ENCODE measurements at regions not wholly inside any gene's neighbourhood (a gene's known extent, or its start where the extent isn't known, plus 50 kb on each side); places are given as distances from the start of the nearest gene placed in this dataset.

GRCh38 chr10:10821926-10822325 is 195.7 kb upstream of the CELF2 start:
- H3K4me3 ChIP-seq (ENCODE audit: low read length) = no peak overlapping the region
- DNase-seq (ENCODE audit: low read depth, low spot score) = peak; percentile 22

DNA sequence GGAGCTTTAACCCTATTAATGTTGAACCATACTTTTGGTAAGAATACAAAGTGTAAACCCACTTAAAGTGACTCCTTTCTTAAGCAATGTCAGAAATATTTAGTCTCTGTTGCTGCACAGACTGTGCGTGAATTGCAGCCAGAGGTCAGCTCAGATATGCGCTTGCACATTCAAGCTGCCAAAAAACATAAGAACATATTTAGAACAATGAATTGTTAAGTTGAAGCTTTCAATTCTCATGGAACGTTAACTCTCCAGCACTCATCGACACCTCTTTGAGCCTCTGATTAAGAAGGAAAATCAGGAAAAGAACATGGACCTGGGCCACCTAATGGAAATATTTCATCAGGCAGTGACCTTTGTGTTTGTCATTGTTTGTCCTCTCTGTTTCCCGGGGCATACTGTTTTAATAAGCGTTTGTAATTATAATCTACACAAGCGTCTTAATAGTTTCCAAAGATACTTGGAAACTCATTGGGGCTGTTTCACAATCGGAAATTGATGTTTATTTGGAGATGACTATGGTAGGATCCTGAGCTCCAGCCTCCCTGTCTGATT is 193.0 kb upstream of the CELF2 start:
- no peak overlapping the region for H3K4me3 ChIP-seq (ENCODE audit: low read length)
- no peak for DNase-seq (ENCODE audit: low read depth, low spot score)

DNA sequence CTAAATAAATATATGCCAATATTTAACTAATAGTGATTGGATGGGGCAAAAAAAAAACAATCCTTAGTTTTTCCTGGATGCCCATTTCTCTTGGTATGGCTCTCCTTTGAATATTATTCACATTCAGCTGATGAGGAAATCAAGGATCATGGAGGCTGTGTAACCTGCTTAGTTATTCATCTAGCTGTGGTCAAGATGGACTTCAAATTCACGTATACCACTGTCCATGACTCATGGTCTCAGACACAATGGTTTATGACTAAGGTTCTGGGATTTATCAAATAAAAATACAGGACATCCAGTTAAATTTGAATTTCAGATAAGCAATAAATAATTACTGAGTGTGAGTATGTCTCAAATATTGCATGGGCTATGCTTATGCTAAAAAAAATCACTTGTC is 191.5 kb upstream of the CELF2 start:
- H3K4me3 ChIP-seq (ENCODE audit: low read length) = no peak overlapping the region
- DNase-seq (ENCODE audit: low read depth, low spot score) = no peak

DNA sequence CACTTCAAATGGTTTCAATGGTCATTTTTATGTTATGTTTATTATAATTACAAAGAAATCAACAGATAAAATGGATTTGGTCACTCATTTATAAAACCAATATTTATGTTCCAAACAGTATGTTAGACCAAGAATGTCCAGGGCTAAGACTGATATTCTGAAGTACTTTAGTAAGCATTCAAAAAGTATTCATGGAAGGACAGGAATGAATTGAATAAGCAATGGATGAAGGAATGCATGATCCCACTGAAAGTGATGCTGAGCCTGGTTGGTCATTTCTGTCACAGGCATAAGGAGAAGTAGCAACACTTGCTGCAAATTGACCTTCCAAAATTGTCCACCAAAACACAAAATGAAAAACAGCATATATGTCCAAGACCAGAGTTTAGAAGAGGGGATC is 189.0 kb upstream of the CELF2 start:
- H3K4me3 ChIP-seq (ENCODE audit: low read length) = no peak overlapping the region

GRCh38 chr10:10829576-10829975 is 188.1 kb upstream of the CELF2 start:
- H3K4me3 ChIP-seq (ENCODE audit: low read length) = no peak overlapping the region

More for the DNA sequence above, 189.0 kb upstream of the CELF2 start:
- no peak for DNase-seq (ENCODE audit: low read depth, low spot score)

DNA sequence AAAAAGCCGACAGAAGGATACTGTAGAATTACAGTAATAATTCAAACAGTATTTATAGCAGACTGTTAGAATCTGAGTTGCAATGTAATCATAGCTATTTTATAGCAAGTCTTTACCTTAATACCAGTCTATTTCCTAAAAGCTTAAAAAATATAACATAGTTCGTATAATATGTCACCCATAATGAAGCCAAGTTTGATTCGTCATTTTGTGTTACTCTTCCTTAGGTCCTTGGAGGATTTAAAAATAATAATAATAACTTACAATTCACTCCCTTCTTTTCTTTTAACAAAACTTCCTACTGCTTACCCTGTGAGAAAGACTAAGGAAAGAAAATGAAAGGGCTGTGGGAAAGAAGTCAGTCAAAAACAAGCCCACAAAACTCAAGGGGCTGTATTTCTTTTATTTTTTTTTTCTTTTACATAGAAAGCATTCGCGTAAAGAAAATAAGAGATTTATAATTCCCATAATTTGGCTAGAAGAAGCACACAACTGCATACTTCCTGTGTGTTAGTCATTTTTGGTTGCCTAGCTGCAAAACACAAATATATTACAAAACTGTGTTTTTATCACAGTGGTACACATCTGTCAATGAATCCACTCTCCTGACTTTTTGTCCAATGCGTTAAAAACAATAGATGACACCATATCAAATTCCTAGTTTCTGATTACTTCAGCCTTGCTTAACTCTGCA is 187.2 kb upstream of the CELF2 start:
- no peak for DNase-seq (ENCODE audit: low read depth, low spot score)
- no peak overlapping the region for H3K4me3 ChIP-seq (ENCODE audit: low read length)

More at GRCh38 chr10:10829576-10829975, 188.1 kb upstream of the CELF2 start:
- no peak for DNase-seq (ENCODE audit: low read depth, low spot score)

DNA sequence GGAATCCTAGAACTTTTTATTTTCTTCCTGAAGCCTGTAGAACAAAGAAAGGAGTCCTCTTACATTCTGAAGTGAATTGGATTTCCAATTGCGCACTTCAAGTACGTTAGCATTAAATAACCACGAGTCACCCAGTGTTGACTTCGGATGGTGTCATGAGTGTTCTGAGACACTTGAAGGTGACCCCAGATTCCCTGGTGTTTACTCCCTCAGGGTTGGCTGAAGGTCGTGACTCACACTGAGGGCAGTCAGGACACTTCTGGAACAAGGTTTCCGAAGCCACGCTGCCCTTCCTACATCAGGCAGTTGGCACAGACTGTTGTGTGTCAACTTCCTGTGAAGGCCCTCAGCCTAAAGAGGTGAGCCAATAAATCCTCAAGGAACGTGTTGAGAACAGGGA is 186.6 kb upstream of the CELF2 start:
- no peak for DNase-seq (ENCODE audit: low read depth, low spot score)
- H3K4me3 ChIP-seq (ENCODE audit: low read length) = no peak overlapping the region

GRCh38 chr10:10833955-10834354 is 183.7 kb upstream of the CELF2 start:
- no peak overlapping the region for H3K4me3 ChIP-seq (ENCODE audit: low read length)
- DNase-seq (ENCODE audit: low read depth, low spot score) = no peak

GRCh38 chr10:10844251-10844650 is 173.4 kb upstream of the CELF2 start:
- DNase-seq (ENCODE audit: low read depth, low spot score) = no peak
- no peak overlapping the region for H3K4me3 ChIP-seq (ENCODE audit: low read length)

DNA sequence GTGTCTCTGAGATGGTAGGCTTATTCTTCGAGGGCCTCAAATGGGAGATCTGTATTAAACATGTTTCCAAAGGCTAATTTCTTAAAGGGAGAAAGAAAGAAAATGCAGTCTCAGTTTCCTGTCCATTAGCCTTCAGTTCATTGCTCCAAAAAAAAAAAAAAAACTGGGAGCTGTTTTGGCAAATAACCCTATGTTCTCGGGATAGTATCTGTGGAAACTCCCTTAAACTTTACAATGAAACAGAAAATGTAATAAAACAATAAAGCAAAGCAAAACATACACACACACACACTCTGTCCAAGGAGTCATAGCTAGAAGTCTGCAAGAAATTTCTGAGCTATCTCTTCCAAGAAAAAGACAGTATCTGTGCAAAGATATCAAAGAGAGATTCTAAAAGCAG is 172.5 kb upstream of the CELF2 start:
- no peak for DNase-seq (ENCODE audit: low read depth, low spot score)
- no peak overlapping the region for H3K4me3 ChIP-seq (ENCODE audit: low read length)

GRCh38 chr10:10845826-10846503 is 171.7 kb upstream of the CELF2 start:
- no peak overlapping the region for H3K4me3 ChIP-seq (ENCODE audit: low read length)
- DNase-seq (ENCODE audit: low read depth, low spot score) = no peak

GRCh38 chr10:10846504-10846900 is 171.2 kb upstream of the CELF2 start:
- no peak for DNase-seq (ENCODE audit: low read depth, low spot score)
- no peak overlapping the region for H3K4me3 ChIP-seq (ENCODE audit: low read length)

- H3K4me3 ChIP-seq (ENCODE audit: low read length) = no peak overlapping the region
- no peak for DNase-seq (ENCODE audit: low read depth, low spot score)
These were observed 170.3 kb upstream of the CELF2 start for GRCh38 chr10:10847387-10847786.

DNA sequence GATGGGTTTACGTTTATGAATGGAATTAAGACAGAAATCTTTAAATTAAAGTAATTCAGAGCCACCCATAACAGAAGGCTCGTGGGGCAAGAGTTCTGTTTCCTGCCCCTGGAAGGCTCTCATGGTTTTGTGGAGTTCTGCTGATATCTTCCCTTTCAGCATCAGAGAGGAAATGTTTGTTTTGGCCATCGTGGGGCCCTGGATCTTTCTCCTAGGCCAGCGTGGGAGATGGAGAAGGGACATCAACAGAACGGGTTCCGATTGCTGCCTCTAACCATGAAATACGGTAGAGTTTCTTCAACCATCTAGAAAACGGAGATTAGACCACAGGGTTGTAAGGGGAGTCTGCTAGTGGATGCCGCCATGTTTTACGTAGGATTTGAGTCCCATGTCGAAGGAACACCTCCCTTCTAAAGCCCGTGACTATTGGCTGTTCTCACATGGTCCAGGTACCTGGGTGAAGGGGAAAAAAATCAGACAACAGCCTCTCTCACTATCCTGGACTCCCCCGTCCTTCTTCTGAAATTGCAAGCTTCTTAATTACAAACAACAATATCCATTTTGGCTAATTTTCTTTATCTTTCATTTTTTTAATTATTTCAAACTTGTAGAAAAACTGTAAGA is 169.1 kb upstream of the CELF2 start:
- no peak overlapping the region for H3K4me3 ChIP-seq (ENCODE audit: low read length)
- no peak for DNase-seq (ENCODE audit: low read depth, low spot score)

- no peak for DNase-seq (ENCODE audit: low read depth, low spot score)
- no peak overlapping the region for H3K4me3 ChIP-seq (ENCODE audit: low read length)
These were observed 168.4 kb upstream of the CELF2 start for GRCh38 chr10:10849306-10849705.

DNA sequence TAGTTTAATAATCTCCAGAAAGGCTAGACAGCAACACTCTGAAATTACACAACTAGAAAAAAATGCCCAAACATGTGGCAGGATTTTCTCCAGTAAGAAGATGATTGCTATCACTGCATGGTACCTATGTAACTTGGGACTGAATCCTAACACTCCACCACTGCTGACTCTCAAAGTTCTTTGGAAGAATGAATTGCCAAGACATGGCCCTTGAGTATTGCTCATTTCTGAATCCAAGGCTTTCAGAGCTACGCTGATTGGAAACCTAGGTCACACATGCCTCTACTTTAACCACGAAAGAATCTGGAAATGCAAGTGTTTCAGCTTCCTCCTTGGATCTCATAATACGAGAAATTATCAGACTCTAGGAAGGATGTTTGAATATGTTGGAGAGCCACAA is 167.5 kb upstream of the CELF2 start:
- H3K4me3 ChIP-seq (ENCODE audit: low read length) = no peak overlapping the region
- DNase-seq (ENCODE audit: low read depth, low spot score) = no peak

- no peak for DNase-seq (ENCODE audit: low read depth, low spot score)
- H3K4me3 ChIP-seq (ENCODE audit: low read length) = no peak overlapping the region
These were observed 165.2 kb upstream of the CELF2 start for GRCh38 chr10:10852464-10852863.

DNA sequence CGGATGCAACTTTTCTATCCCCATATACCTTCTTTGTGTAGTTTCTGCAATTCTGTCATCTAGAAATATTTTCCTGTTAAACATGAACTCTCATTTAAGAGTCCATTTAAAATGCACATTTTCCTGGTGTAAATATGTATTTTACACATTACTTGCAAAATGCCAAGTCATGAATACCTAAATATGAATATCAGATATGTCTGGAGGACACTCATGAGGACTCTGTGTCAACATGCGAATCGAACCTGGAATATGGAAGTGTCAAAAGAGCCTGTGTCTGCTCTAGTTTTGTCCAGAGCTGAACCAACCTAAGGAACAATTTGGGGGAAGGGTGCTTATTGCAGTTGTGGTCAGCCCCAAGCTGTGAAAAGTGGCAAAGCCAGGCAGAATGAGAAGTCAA is 163.7 kb upstream of the CELF2 start:
- no peak for DNase-seq (ENCODE audit: low read depth, low spot score)

DNA sequence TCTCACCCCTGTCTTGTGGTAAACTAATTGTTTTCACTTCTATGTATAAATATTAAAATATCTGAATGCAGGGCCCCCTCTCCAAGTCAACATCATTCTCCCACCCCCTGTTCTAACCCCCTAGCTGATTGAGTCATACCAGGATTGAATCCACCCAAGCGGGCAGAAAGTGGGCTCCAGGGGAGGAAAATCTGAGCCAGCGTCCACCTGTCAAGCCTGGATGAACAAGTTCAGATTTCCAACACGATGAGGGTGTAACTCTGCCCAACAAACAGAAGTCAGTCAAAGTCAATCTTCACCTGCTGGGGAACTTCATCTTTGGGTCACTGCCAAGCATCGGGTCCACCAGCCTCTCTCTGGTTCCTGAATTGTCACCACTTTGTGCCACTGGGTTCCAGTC is 162.9 kb upstream of the CELF2 start:
- no peak overlapping the region for H3K4me3 ChIP-seq (ENCODE audit: low read length)
- no peak for DNase-seq (ENCODE audit: low read depth, low spot score)

More for the DNA sequence above, 163.7 kb upstream of the CELF2 start:
- H3K4me3 ChIP-seq (ENCODE audit: low read length) = no peak overlapping the region

DNA sequence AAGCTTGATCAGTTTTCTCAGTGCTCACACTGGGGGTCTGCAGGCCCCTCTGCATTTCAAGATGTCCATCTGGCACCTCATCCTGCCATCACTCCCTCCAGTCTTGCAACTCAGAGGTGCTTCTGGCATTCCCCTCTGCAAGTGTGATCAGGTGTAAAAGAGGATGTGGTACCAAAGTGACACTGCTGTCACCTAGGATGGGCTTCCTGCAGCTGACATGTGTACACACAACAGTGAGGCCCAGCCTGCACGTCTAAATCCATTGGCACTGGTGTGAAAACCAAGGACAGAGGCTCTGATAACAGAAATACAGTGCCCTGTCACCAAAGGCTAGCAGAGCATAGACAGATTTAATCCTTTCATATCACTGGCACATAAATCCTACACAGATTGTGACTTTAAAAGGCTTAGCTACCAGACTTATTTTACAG is 162.5 kb upstream of the CELF2 start:
- no peak overlapping the region for H3K4me3 ChIP-seq (ENCODE audit: low read length)
- DNase-seq (ENCODE audit: low read depth, low spot score) = peak; percentile 10
